ENCODE measurements at regions not wholly inside any gene's neighbourhood (a gene's known extent, or its start where the extent isn't known, plus 50 kb on each side); places are given as distances from the start of the nearest gene placed in this dataset.
"Not testable (repeated sequence)": the region's sequence is repeated elsewhere in the genome, so short reads cannot be mapped to it uniquely, and the experiment has no call there.

GRCh38 chr5:159504857-159505304 is 174.6 kb upstream of the IL12B start:
- peak; percentile 20 for DNase-seq

- DNase-seq, result no peak
Measured at GRCh38 chr5:159507055-159507454, 176.8 kb upstream of the IL12B start.

GRCh38 chr5:159507661-159508060 is 177.4 kb upstream of the IL12B start:
- DNase-seq, result no peak

- DNase-seq, result no peak
Measured at GRCh38 chr5:159508344-159508743, 178.1 kb upstream of the IL12B start.

- no peak for DNase-seq
Measured at GRCh38 chr5:159509002-159509660, 178.8 kb upstream of the IL12B start.

GRCh38 chr5:159510282-159510681 is 180.0 kb upstream of the IL12B start:
- DNase-seq, result peak; percentile 60

GRCh38 chr5:159511570-159511969 is 181.3 kb upstream of the IL12B start:
- no peak for DNase-seq

GRCh38 chr5:159512064-159512463 is 181.8 kb upstream of the IL12B start:
- DNase-seq, result no peak

- DNase-seq, result no peak
Measured at GRCh38 chr5:159514229-159514810, 184.0 kb upstream of the IL12B start.

GRCh38 chr5:159515197-159515596 is 184.9 kb upstream of the IL12B start:
- DNase-seq, result no peak

GRCh38 chr5:159515909-159516415 is 185.7 kb upstream of the IL12B start:
- DNase-seq, result no peak

- DNase-seq, result peak; percentile 13
Measured at GRCh38 chr5:159518371-159518770, 188.1 kb upstream of the IL12B start.

GRCh38 chr5:159519365-159519764 is 189.1 kb upstream of the IL12B start:
- no peak for DNase-seq

- DNase-seq, result no peak
Measured at GRCh38 chr5:159522841-159523240, 192.6 kb upstream of the IL12B start.

- not testable (repeated sequence) for DNase-seq
Measured at GRCh38 chr5:159524279-159524678, 194.0 kb upstream of the IL12B start.

- DNase-seq, result no peak
Measured at GRCh38 chr5:159525117-159525516, 194.8 kb upstream of the IL12B start.

GRCh38 chr5:159527546-159528254 is 197.4 kb upstream of the IL12B start:
- DNase-seq, result no peak

- DNase-seq, result no peak
Measured at GRCh38 chr5:159531554-159532105, 201.3 kb upstream of the IL12B start.

- peak; percentile 12 for DNase-seq
Measured at GRCh38 chr5:159533197-159533596, 202.9 kb upstream of the IL12B start.

GRCh38 chr5:159536166-159536565 is 205.9 kb upstream of the IL12B start:
- no peak for DNase-seq

GRCh38 chr5:159536646-159537045 is 206.4 kb upstream of the IL12B start:
- DNase-seq, result no peak

- no peak for DNase-seq
Measured at GRCh38 chr5:159539678-159540077, 209.4 kb upstream of the IL12B start.

GRCh38 chr5:159543326-159543725 is 213.0 kb upstream of the IL12B start:
- DNase-seq, result no peak

- DNase-seq, result no peak
Measured at GRCh38 chr5:159545156-159545555, 214.9 kb upstream of the IL12B start.
